GM23248 (cell line): ENCODE measurements at regions not wholly inside any gene's neighbourhood (a gene's known extent, or its start where the extent isn't known, plus 50 kb on each side); places are given as distances from the start of the nearest gene placed in this dataset.
"Not testable (repeated sequence)": the region's sequence is repeated elsewhere in the genome, so short reads cannot be mapped to it uniquely, and the experiment has no call there.

Source experiments
- EZH2 ChIP-seq: fragments of 200-600 bp; sonication (generic); IDR thresholded peaks from 2 replicates; pipeline ENCODE4 v1.6.1; 2018; ENCODE audit warnings: antibody characterized with exemption, mild to moderate bottlenecking; ENCODE audit not compliant: insufficient read depth, poor library complexity, severe bottlenecking
- EZH2phosphoT487 ChIP-seq: fragments of 200-600 bp; sonication (generic); IDR thresholded peaks from 2 replicates; pipeline ENCODE4 v1.6.1; 2018; ENCODE audit warnings: antibody characterized with exemption, moderate library complexity, mild to moderate bottlenecking, low read depth; ENCODE audit not compliant: insufficient read depth

DNA sequence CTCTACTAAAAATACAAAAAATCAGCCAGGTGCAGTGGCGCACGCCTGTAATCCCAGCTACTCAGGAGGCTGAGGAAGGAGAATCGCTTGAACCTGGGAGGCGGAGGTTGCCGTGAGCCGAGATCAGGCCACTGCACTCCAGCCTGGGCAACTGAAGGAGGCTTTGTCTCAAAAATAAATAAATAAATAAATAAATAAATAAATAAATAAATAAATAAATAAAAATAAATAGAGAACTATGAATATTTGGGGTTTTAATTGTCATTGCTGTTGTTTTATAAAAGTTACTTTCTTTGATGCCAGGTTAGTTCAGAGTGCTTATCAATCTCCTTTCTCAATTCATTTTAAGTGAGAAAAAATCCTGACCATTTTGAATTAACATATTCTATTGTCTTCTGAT, 638.2 kb upstream of the KLHL1 start:
- not testable (repeated sequence) for TF ChIP-seq EZH2, EZH2phosphoT487
